ENCODE measurements at regions not wholly inside any gene's neighbourhood (a gene's known extent, or its start where the extent isn't known, plus 50 kb on each side); places are given as distances from the start of the nearest gene placed in this dataset.

- no peak for TF ChIP-seq CTCF (IDR thresholded peaks at IDR 0.05; ENCODE audit: low read depth, low read length, poor library complexity, severe bottlenecking)
- TF ChIP-seq EZH2phosphoT487 (IDR thresholded peaks at IDR 0.05; ENCODE audit: borderline replicate concordance, low read length): no peak
Observed at GRCh38 chr18:47716632-47717185, 213.8 kb downstream of the SMAD2 start.

Data from DOHH2 (cell line).